ENCODE measurements at regions not wholly inside any gene's neighbourhood (a gene's known extent, or its start where the extent isn't known, plus 50 kb on each side); places are given as distances from the start of the nearest gene placed in this dataset.

DNA sequence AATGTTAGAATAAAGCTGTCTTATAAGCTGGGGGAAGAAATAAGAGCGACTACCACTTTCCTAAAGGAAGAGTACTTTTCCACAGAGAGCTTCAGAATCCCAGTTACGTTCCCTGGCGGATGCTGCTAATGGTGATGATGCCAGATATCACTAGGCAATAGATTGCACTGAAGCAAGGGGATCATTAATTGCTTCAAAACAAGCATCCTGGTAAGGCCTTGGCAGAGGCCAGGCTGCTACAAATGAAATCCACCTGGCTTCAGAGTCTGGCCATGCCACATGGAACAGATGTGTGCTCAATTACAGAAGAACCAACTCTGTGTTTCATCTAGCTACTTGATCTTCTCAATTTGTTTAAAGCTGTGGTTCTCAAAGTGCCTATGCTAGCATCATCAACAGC is 129.2 kb upstream of the IL12A start:
- no peak for TF ChIP-seq POLR2AphosphoS5 (IDR thresholded peaks at IDR 0.05; ENCODE audit: borderline replicate concordance, low read depth, low read length)
- TF ChIP-seq EZH2 (IDR thresholded peaks at IDR 0.05), result no peak
- no peak for TF ChIP-seq FOXP2 (optimal IDR thresholded peaks at IDR 0.05; ENCODE audit: control extremely low read depth, extremely low read length, insufficient read depth)
- H3K27ac ChIP-seq, result no peak overlapping the region
- no peak overlapping the region for H3K4me3 ChIP-seq
- no peak for DNase-seq (ENCODE audit: low read depth, low spot score)
- no peak overlapping the region for H3K9ac ChIP-seq (ENCODE audit: insufficient read length)
- no peaks in the 10 kb centered on the region for H3K36me3 ChIP-seq (ENCODE audit: insufficient read depth, low read length)
- no peaks in the 10 kb centered on the region for H3K9me3 ChIP-seq (ENCODE audit: low read depth, low read length)

DNA sequence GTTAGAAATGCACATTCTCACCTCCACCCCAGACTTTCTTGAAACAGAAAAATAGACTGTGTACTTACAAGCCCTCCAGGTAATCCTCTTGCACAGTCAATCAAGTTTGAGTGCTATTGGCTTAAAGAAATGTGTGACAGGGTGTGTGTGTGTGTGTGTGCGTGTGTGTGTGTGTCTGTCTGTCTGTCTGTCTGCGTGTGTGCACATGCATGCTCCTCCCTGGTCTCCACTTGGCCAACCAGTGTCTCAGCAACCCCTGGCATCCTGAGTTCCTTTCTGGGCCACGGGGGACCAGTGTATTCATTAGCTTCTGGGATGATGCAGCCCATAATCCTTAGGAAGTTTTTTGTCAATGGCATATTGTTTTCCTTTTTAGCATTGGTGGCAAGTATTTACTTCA is 128.8 kb upstream of the IL12A start:
- H3K4me3 ChIP-seq, result no peak overlapping the region
- no peaks in the 10 kb centered on the region for H3K9me3 ChIP-seq (ENCODE audit: low read depth, low read length)
- TF ChIP-seq POLR2AphosphoS5 (IDR thresholded peaks at IDR 0.05; ENCODE audit: borderline replicate concordance, low read depth, low read length), result no peak
- no peak for TF ChIP-seq FOXP2 (optimal IDR thresholded peaks at IDR 0.05; ENCODE audit: control extremely low read depth, extremely low read length, insufficient read depth)
- TF ChIP-seq EZH2 (IDR thresholded peaks at IDR 0.05), result no peak
- no peak overlapping the region for H3K9ac ChIP-seq (ENCODE audit: insufficient read length)
- no peaks in the 10 kb centered on the region for H3K36me3 ChIP-seq (ENCODE audit: insufficient read depth, low read length)
- DNase-seq (ENCODE audit: low read depth, low spot score), result no peak
- H3K27ac ChIP-seq, result no peak overlapping the region

DNA sequence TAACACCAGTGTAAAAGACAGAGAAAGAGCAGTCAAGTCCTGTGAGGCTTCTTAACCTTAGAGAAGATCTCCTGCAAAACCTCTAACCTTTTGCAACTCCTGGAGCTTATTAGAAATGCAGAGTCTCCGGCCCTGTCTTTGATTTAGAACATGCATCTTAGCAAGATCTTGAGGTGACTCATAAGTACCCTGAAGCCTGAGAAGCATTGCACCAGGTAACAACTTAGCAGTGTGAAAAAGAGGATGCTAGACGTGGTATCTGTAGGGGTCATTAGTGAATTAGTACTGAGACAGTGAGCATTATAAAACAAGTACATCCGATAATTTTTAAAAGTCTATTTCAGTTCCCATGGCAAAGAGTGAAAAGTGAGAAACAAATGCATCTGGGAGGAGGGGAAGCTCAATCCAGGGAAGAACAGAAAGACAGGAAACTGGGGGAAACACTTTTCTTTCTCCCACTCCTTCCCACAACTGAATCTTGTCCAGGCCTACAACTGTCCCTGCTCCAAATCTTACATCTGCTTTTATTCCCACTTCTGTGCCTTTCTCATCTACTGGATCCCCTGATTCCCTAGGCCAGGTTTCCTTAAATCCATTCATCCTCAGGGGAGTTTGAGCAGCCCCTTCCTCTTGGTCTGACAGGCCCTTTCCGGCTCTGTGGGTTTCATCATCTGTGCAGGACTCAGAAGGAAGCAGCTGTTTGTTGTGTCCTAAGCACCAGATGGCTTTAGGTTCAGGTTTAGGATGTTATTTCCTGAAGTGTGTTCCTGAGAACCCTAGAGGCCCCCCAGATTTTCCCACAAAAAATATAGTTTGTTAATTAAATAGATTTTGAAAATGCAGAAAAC is 128.1 kb upstream of the IL12A start:
- no peaks in the 10 kb centered on the region for H3K9me3 ChIP-seq (ENCODE audit: low read depth, low read length)
- no peak overlapping the region for H3K9ac ChIP-seq (ENCODE audit: insufficient read length)
- TF ChIP-seq EZH2 (IDR thresholded peaks at IDR 0.05) (no peak), POLR2AphosphoS5 (IDR thresholded peaks at IDR 0.05; ENCODE audit: borderline replicate concordance, low read depth, low read length) (no peak), FOXP2 (optimal IDR thresholded peaks at IDR 0.05; ENCODE audit: control extremely low read depth, extremely low read length, insufficient read depth) (no peak)
- no peak overlapping the region for H3K4me3 ChIP-seq
- H3K27ac ChIP-seq, result no peak overlapping the region
- no peak for DNase-seq (ENCODE audit: low read depth, low spot score)
- no peaks in the 10 kb centered on the region for H3K36me3 ChIP-seq (ENCODE audit: insufficient read depth, low read length)

DNA sequence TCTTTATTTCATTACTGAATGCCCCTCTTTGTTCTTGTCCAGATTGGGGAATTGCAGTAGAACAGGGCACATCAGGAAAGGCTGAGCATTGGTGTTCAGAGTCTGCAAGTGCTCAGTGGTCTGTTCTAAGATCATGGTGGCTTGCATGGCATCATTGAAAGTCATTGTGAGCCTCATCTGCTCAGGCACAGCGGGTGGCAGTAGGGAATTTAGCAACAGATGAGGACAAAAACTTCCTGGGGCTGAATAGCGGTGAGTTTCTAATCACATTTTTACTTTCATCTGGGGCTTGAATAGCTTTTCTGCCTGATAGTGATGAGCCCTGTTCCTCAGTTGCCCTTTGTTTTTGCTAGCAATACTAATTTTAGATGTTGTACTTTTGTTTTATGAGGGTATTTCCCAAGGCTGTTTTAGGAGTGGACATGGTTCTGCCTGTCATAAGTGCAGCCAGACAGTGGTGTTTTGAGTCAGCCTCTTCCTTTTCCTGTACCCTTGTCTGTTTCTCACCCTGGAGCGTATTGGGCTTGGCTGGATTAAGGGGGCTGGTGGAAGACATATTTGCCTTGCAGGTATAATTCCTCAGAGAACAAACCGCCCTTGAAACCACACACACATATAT is 127.2 kb upstream of the IL12A start:
- Histone ChIP-seq H3K27ac (no peak overlapping the region), H3K9me3 (ENCODE audit: low read depth, low read length) (no peaks in the 10 kb centered on the region), H3K4me3 (no peak overlapping the region), H3K9ac (ENCODE audit: insufficient read length) (no peak overlapping the region), H3K36me3 (ENCODE audit: insufficient read depth, low read length) (no peaks in the 10 kb centered on the region)
- TF ChIP-seq FOXP2 (optimal IDR thresholded peaks at IDR 0.05; ENCODE audit: control extremely low read depth, extremely low read length, insufficient read depth), result no peak
- no peak for TF ChIP-seq POLR2AphosphoS5 (IDR thresholded peaks at IDR 0.05; ENCODE audit: borderline replicate concordance, low read depth, low read length)
- TF ChIP-seq EZH2 (IDR thresholded peaks at IDR 0.05), result no peak
- no peak for DNase-seq (ENCODE audit: low read depth, low spot score)

DNA sequence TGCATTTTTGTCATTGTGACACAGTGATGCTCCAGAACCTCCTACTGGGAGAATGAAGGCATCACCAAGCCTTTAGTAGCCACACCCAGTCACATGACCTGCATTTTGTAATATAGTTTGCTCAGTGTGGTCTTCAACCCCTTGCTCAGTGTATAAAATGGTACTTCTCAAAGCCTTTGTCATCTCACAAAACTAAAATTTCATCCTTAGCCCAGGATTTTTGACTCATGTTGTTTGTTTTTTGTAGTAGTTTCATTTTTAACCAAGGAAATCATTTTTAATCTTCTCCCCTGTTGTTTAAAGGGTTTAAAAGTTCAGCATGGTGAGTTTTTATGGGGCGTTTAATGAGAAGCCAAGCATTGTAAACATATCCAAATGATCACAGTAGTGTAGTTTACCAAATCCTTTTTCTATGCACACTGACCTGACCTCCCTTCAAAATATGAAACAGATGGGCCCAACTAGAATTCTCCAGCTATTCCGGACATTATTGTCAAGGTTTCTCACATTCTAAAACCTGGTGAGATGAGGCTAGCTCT is 123.5 kb upstream of the IL12A start:
- H3K36me3 ChIP-seq (ENCODE audit: insufficient read depth, low read length), result no peaks in the 10 kb centered on the region
- no peak overlapping the region for H3K27ac ChIP-seq
- no peak overlapping the region for H3K4me3 ChIP-seq
- TF ChIP-seq EZH2 (IDR thresholded peaks at IDR 0.05), result no peak
- TF ChIP-seq FOXP2 (optimal IDR thresholded peaks at IDR 0.05; ENCODE audit: control extremely low read depth, extremely low read length, insufficient read depth), result no peak
- TF ChIP-seq POLR2AphosphoS5 (IDR thresholded peaks at IDR 0.05; ENCODE audit: borderline replicate concordance, low read depth, low read length), result no peak
- DNase-seq (ENCODE audit: low read depth, low spot score), result no peak
- H3K9me3 ChIP-seq (ENCODE audit: low read depth, low read length), result no peaks in the 10 kb centered on the region
- H3K9ac ChIP-seq (ENCODE audit: insufficient read length), result no peak overlapping the region

DNA sequence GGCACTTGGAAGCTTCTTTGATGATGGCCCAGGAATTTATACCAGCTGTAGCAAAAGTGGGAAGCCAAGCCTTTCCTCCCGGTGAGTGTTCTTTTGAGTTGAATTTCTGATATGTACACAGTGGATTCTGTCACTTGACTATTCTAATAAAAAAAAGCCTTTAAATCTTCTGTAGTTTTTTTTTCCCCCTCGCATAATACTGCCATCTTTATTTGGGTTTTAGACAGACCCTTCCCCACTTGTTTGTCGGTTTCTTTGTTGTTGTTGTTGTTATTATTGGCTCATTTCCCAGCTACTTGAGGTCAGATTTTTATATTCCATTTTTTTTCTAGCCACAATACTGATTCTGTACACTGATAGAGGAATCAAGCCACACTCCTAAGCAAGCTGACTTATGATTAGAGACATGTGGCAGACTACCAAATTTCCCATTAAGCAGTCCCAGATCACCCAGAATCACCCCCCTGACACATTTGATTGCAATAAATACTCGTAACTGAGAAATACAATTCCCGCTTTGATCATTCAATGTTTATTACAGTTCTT is 122.4 kb upstream of the IL12A start:
- no peaks in the 10 kb centered on the region for H3K36me3 ChIP-seq (ENCODE audit: insufficient read depth, low read length)

DNA sequence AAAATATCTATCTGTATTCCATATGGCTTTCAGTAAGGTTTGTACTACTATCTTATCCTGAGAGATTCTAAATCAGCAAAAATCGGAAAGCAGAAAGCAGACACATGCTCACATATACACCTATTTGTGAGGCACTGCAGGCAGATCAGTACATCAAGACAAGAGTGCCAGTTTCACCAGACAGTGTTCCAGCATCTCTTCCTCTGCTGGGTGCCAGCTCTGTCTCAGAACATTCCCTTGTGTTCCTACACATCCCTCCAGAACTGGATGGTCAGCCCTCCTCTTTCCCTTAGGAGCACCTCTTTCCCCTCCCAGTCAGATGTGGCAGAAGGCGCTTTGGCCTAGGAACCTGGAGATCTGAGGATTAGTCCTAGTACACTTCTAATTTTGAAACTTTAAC is 121.3 kb upstream of the IL12A start:
- Histone ChIP-seq H3K4me3 (no peak overlapping the region), H3K9me3 (ENCODE audit: low read depth, low read length) (no peaks in the 10 kb centered on the region), H3K27ac (no peak overlapping the region), H3K36me3 (ENCODE audit: insufficient read depth, low read length) (no peaks in the 10 kb centered on the region), H3K9ac (ENCODE audit: insufficient read length) (no peak overlapping the region)
- no peak for TF ChIP-seq EZH2 (IDR thresholded peaks at IDR 0.05)
- no peak for DNase-seq (ENCODE audit: low read depth, low spot score)

More for the DNA sequence above, 122.4 kb upstream of the IL12A start:
- Histone ChIP-seq H3K9me3 (ENCODE audit: low read depth, low read length) (no peaks in the 10 kb centered on the region), H3K9ac (ENCODE audit: insufficient read length) (no peak overlapping the region), H3K27ac (no peak overlapping the region), H3K4me3 (no peak overlapping the region)
- no peak for TF ChIP-seq EZH2 (IDR thresholded peaks at IDR 0.05)
- TF ChIP-seq FOXP2 (optimal IDR thresholded peaks at IDR 0.05; ENCODE audit: control extremely low read depth, extremely low read length, insufficient read depth), result no peak
- TF ChIP-seq POLR2AphosphoS5 (IDR thresholded peaks at IDR 0.05; ENCODE audit: borderline replicate concordance, low read depth, low read length), result no peak
- DNase-seq (ENCODE audit: low read depth, low spot score), result no peak

DNA sequence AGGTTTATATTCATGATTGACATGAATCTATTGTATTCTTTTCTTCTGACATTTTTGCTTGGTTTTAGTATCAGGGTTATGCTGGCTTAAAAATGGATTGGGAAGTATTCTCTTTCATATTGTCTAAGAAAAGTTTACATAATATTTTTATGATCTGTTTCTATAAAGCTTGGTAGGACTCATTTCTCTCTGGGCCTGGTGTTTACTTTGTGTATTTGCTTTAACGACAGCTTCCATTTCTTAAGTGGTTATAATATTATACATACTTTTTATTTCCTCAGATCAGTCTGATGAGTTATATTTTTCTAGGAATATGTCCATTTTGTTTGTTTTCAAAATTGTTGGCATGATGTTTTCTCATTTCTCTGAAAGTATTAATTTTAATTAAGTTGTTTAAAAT is 117.9 kb upstream of the IL12A start:
- Histone ChIP-seq H3K9ac (ENCODE audit: insufficient read length) (no peak overlapping the region), H3K27ac (no peak overlapping the region), H3K36me3 (ENCODE audit: insufficient read depth, low read length) (no peaks in the 10 kb centered on the region), H3K4me3 (no peak overlapping the region), H3K9me3 (ENCODE audit: low read depth, low read length) (no peaks in the 10 kb centered on the region)
- no peak for DNase-seq (ENCODE audit: low read depth, low spot score)
- TF ChIP-seq EZH2 (IDR thresholded peaks at IDR 0.05) (no peak), POLR2AphosphoS5 (IDR thresholded peaks at IDR 0.05; ENCODE audit: borderline replicate concordance, low read depth, low read length) (no peak), FOXP2 (optimal IDR thresholded peaks at IDR 0.05; ENCODE audit: control extremely low read depth, extremely low read length, insufficient read depth) (no peak)

Measured in SK-N-MC (cell line).